Left lung (tissue), 4 donors: ENCODE measurements at regions not wholly inside any gene's neighbourhood (a gene's known extent, or its start where the extent isn't known, plus 50 kb on each side); places are given as distances from the start of the nearest gene placed in this dataset.
A peak's percentile ranks its signal among the peaks of the same experiment; 100 is the strongest.

Experiments used
- ATAC-seq: fragments of 200-7000 bp; cut with Tn5 transposase; one replicate; pipeline ENCODE4 v1.9.1; 2020; ENCODE audit warnings: moderate library complexity
- DNase-seq, 4 donors: peaks; one replicate each; pipeline ENCODE4 v3.0.0-alpha.2; 2013 to 2020
- H3K27ac ChIP-seq, 2 donors: fragments of 200-600 bp; sonication (generic) in 1 of 2; one replicate each; pipeline versions ENCODE4 v1.5.0 to v1.8.0; 2020 to 2021
- H3K27me3 ChIP-seq, 2 donors: fragments of 200-600 bp; sonication (generic) in 1 of 2; one replicate each; pipeline versions ENCODE4 v1.5.0 to v1.8.0; 2020 to 2021
- H3K36me3 ChIP-seq, 2 donors: fragments of 200-600 bp; sonication (generic) in 1 of 2; one replicate each; pipeline versions ENCODE4 v1.5.0 to v1.8.0; 2020 to 2021
- H3K4me1 ChIP-seq, 2 donors: fragments of 200-600 bp; one replicate each; pipeline ENCODE4 v1.8.0; 2021
- H3K4me3 ChIP-seq, 2 donors: fragments of 200-600 bp; sonication (generic) in 1 of 2; one replicate each; pipeline versions ENCODE4 v1.5.0 to v1.8.0; 2020 to 2021; ENCODE audit warnings: mild to moderate bottlenecking in 1 of 2
- H3K9me3 ChIP-seq, 2 donors: fragments of 200-600 bp; sonication (generic) in 1 of 2; one replicate each; pipeline versions ENCODE4 v1.5.0 to v1.8.0; 2020 to 2021
- intact Hi-C, 2 donors: fragments of 100-400 bp; cut with DNase I; formaldehyde crosslinking; loops; one replicate each; pipeline versions ENCODE4 v1.11.2 to v1.14.2; 2022
- TF ChIP-seq, protein P1 (sequence below), 2 donors: fragments of 200-600 bp; sonication (generic) in 1 of 2; IDR thresholded peaks; one replicate each; pipeline versions ENCODE4 v1.5.0 to v1.8.0; 2021; ENCODE audit warnings: antibody characterized with exemption in 2 of 2
- donor health status: DM: no; HTN: yes; CAD: no.
- donor health status: DM: no; HTN: no; CAD: no.

DNA sequence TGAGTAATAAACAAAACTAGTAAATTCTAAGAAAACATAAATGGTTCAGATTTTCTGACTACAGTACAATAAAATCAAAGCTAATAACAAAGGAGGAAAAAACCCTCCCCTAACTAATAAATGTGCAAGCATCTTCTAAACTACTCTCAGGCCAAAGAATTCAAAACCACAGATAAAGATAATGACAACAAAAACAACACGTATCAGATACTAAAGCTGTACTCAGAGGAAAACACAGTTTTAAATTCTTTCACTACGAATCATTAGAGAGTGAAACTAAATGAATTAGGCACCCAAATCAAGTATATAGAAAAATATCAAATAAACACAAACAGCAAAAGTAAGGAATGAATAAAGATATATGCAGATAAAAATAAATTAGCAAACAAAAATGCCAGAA, 200.9 kb downstream of the TEX36 start:
- ATAC-seq (no peak), DNase-seq (no peak)
- TF ChIP-seq, protein P1, sequence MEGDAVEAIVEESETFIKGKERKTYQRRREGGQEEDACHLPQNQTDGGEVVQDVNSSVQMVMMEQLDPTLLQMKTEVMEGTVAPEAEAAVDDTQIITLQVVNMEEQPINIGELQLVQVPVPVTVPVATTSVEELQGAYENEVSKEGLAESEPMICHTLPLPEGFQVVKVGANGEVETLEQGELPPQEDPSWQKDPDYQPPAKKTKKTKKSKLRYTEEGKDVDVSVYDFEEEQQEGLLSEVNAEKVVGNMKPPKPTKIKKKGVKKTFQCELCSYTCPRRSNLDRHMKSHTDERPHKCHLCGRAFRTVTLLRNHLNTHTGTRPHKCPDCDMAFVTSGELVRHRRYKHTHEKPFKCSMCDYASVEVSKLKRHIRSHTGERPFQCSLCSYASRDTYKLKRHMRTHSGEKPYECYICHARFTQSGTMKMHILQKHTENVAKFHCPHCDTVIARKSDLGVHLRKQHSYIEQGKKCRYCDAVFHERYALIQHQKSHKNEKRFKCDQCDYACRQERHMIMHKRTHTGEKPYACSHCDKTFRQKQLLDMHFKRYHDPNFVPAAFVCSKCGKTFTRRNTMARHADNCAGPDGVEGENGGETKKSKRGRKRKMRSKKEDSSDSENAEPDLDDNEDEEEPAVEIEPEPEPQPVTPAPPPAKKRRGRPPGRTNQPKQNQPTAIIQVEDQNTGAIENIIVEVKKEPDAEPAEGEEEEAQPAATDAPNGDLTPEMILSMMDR (IDR thresholded peaks at IDR 0.05) = no peak
- no peak overlapping the region for H3K4me3 ChIP-seq
- peaks cover 0 to 19% of the 10 kb centered on the region in 2 donors for H3K27me3 ChIP-seq
- H3K9me3 ChIP-seq = no peaks in the 10 kb centered on the region
- intact Hi-C loops = no loop called here
- no peaks in the 10 kb centered on the region for H3K4me1 ChIP-seq
- no peak overlapping the region for H3K27ac ChIP-seq
- H3K36me3 ChIP-seq = no peaks in the 10 kb centered on the region

DNA sequence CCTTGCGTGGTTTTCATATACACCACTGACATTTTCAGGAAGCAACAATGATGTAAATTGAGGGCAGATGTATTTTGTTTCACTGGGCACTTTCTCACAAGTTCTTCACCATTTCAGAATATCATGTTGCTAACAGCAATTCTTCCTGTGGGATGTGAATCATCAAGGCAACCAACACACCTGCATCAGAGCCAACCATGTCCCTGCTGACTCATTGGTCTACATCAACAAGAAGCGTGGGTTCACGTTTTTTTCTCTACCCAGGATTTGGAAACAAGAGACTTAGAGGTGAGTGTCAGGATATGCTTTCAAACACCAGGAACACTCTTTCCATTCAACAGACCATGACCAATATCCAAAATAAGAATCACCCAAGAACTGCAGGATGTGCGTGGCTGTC, 203.9 kb downstream of the TEX36 start:
- TF ChIP-seq, protein P1 (IDR thresholded peaks at IDR 0.05) = no peak

DNA sequence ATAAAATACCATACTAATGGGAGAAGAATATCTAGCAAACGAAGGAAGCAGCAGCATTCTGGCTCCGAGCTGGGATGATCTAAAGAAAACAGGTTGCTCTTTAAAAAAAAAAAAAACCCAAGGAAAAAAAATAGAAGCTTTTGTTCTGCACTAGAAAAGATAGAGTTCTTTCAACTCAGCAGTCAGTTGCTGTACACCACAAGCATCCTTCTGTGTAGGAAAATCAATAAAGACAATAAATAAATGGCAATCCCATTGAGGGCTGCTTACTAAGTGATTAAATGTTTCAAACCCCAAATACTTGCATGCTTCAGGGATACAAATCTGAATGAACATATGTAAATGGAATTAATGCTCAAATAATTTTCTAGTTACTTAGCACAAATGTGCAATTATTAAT, 207.1 kb downstream of the TEX36 start:
- intact Hi-C loops = no loop called here
- no peaks in the 10 kb centered on the region for H3K36me3 ChIP-seq
- TF ChIP-seq, protein P1 (IDR thresholded peaks at IDR 0.05) = no peak
- no peaks in the 10 kb centered on the region for H3K4me1 ChIP-seq
- ATAC-seq = no peak
- H3K27me3 ChIP-seq = peaks cover 0 to 14% of the 10 kb centered on the region in 2 donors
- no peaks in the 10 kb centered on the region for H3K9me3 ChIP-seq
- no peak for DNase-seq
- H3K4me3 ChIP-seq = no peak overlapping the region
- H3K27ac ChIP-seq = no peak overlapping the region

More for the DNA sequence above, 203.9 kb downstream of the TEX36 start:
- Histone ChIP-seq H3K9me3 (no peaks in the 10 kb centered on the region), H3K4me3 (no peak overlapping the region), H3K4me1 (no peaks in the 10 kb centered on the region), H3K27me3 (peaks cover 0 to 19% of the 10 kb centered on the region in 2 donors), H3K27ac (no peak overlapping the region), H3K36me3 (no peaks in the 10 kb centered on the region)
- DNase-seq (no peak), ATAC-seq (no peak)
- intact Hi-C loops = no loop called here

DNA sequence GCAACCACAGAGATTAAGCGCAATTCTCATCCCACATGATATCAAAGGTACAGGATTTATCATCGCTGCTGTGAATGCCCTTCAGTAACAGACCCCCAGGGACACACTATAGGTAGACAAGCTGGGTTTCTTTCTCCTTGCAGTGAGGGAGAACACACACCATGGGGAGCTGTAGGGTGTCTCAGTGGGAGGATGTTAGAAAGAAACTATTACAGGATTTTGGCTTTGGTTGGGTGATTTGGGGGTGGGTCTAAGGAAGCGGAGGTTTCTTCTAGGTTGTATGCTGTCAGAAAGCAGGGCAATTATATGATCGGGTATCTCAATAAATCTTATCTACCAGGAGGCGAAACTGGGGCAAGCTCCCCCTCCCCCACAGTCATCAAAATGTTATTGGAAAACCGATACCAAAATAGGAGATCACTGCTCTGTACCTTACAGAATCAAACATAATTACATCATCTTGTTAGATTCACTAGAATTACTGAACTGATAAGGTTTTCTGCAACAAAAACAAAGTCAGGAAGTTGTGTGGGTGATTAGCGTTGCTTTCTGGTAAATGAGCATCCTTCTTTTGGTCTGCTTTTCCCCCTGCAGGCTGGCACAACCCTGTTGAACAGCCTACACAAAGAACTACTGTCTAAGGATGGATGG, 209.7 kb downstream of the TEX36 start:
- intact Hi-C loops = no loop called here
- TF ChIP-seq, protein P1 (IDR thresholded peaks at IDR 0.05) = no peak
- no peaks in the 10 kb centered on the region for H3K9me3 ChIP-seq
- H3K36me3 ChIP-seq = no peaks in the 10 kb centered on the region
- no peaks in the 10 kb centered on the region for H3K4me1 ChIP-seq
- no peak for DNase-seq
- H3K27ac ChIP-seq = no peak overlapping the region
- no peak overlapping the region for H3K4me3 ChIP-seq
- ATAC-seq = no peak
- peaks cover 0 to 4% of the 10 kb centered on the region in 2 donors for H3K27me3 ChIP-seq

DNA sequence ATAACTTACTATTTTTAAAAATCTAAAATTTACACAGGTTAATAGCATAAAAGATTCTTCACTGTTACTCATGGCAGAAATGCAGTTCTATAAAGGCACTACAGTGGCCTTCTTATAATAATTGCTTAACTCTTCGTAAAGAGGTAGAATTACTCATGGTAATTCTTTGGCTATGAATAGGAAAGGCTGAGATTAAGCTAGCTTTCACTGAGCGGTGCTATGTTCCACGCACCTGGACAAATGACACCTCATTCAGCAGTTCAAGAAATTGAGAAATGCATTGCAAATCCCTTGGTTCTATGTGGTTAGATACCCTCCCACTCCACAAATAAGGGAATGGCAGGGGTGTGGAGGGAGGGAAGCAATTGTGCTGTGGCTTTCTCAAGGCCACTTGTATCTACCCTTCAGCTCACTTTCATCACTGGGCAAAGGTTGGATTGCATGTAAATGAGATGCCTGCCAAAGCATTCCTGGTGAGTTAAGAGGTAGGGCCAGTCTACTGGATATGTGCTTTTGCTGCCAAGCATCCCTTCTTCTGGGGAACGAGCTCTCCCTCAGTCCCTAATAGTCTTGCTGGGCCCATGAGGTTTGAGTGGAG, 210.9 kb downstream of the TEX36 start:
- DNase-seq (no peak), ATAC-seq (peak; percentile 85)
- H3K9me3 ChIP-seq = no peaks in the 10 kb centered on the region
- H3K27me3 ChIP-seq = peaks cover 4 to 5% of the 10 kb centered on the region in 2 donors
- no peak overlapping the region for H3K27ac ChIP-seq
- H3K4me1 ChIP-seq = no peaks in the 10 kb centered on the region
- TF ChIP-seq, protein P1 (IDR thresholded peaks at IDR 0.05) = no peak
- no peak overlapping the region for H3K4me3 ChIP-seq
- no peaks in the 10 kb centered on the region for H3K36me3 ChIP-seq
- intact Hi-C loops = no loop called here
